C4-2B (cell line): ENCODE measurements at regions not wholly inside any gene's neighbourhood (a gene's known extent, or its start where the extent isn't known, plus 50 kb on each side); places are given as distances from the start of the nearest gene placed in this dataset.

ENCODE experiments used
- ZFX ChIP-seq: fragments of 450-650 bp; IDR thresholded peaks from 2 replicates; pipeline ENCODE4 v1.6.1; 2017
- TF ChIP-seq, protein P1 (sequence below): fragments of 450-650 bp; conservative IDR thresholded peaks from 2 replicates; pipeline ENCODE4 v1.5.1; 2017; ENCODE audit warnings: mild to moderate bottlenecking

GRCh38 chr10:33832124-33832787, 497.8 kb upstream of the NRP1 start:
- TF ChIP-seq, protein P1, sequence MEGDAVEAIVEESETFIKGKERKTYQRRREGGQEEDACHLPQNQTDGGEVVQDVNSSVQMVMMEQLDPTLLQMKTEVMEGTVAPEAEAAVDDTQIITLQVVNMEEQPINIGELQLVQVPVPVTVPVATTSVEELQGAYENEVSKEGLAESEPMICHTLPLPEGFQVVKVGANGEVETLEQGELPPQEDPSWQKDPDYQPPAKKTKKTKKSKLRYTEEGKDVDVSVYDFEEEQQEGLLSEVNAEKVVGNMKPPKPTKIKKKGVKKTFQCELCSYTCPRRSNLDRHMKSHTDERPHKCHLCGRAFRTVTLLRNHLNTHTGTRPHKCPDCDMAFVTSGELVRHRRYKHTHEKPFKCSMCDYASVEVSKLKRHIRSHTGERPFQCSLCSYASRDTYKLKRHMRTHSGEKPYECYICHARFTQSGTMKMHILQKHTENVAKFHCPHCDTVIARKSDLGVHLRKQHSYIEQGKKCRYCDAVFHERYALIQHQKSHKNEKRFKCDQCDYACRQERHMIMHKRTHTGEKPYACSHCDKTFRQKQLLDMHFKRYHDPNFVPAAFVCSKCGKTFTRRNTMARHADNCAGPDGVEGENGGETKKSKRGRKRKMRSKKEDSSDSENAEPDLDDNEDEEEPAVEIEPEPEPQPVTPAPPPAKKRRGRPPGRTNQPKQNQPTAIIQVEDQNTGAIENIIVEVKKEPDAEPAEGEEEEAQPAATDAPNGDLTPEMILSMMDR, result no peak
- no peak for TF ChIP-seq ZFX
